ENCODE measurements at regions not wholly inside any gene's neighbourhood (a gene's known extent, or its start where the extent isn't known, plus 50 kb on each side); places are given as distances from the start of the nearest gene placed in this dataset.
"Not testable (repeated sequence)": the region's sequence is repeated elsewhere in the genome, so short reads cannot be mapped to it uniquely, and the experiment has no call there.

- H3K27ac ChIP-seq, result no peak overlapping the region
- no peak for TF ChIP-seq CTCF (conservative IDR thresholded peaks at IDR 0.05)
Observed at GRCh38 chr19:30685426-30686000, 313.3 kb downstream of the ZNF536 start.

- no peak overlapping the region for H3K27ac ChIP-seq
- no peak for TF ChIP-seq CTCF (conservative IDR thresholded peaks at IDR 0.05)
Observed at GRCh38 chr19:30684613-30685012, 312.4 kb downstream of the ZNF536 start.

- no peak overlapping the region for H3K27ac ChIP-seq
- peak; percentile 95 for TF ChIP-seq CTCF (conservative IDR thresholded peaks at IDR 0.05)
Observed at GRCh38 chr19:30682999-30683536, 310.9 kb downstream of the ZNF536 start.

- TF ChIP-seq CTCF (conservative IDR thresholded peaks at IDR 0.05), result no peak
- no peak overlapping the region for H3K27ac ChIP-seq
Observed at GRCh38 chr19:30682146-30682998, 310.2 kb downstream of the ZNF536 start.

GRCh38 chr19:30681162-30682100 lies 309.2 kb downstream of the ZNF536 start:
- no peak overlapping the region for H3K27ac ChIP-seq
- TF ChIP-seq CTCF (conservative IDR thresholded peaks at IDR 0.05), result no peak

GRCh38 chr19:30680399-30680798 lies 308.2 kb downstream of the ZNF536 start:
- H3K27ac ChIP-seq, result not testable (repeated sequence)

- TF ChIP-seq CTCF (conservative IDR thresholded peaks at IDR 0.05), result no peak
- no peak overlapping the region for H3K27ac ChIP-seq
Observed at GRCh38 chr19:30679789-30680188, 307.6 kb downstream of the ZNF536 start.

Measured in VCaP (cell line).